ENCODE measurements at regions not wholly inside any gene's neighbourhood (a gene's known extent, or its start where the extent isn't known, plus 50 kb on each side); places are given as distances from the start of the nearest gene placed in this dataset.

DNA sequence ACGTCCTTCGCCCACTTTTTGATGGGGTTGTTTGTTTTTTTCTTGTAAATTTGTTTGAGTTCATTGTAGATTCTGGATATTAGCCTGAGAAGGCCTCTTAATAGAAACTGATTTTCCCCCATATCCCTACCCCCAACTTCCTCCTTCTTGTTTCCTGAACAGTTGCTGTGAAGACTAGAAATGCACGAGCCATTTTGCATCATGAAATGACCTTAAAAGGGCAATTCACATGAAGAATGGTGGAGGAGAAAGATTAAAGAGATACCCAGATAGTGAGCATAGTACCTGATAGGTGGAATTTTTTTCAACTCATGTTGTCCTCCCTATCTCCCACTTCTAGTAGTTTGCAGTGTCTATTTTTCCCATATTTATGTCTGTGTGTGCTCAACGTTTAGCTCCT, 55.2 kb upstream of the KCNH8 start:
- Histone ChIP-seq H3K4me2 (ENCODE audit: low read depth, low read length, poor library complexity, severe bottlenecking) (no peak overlapping the region), H3K9ac (ENCODE audit: low read length) (no peak overlapping the region), H3K79me2 (ENCODE audit: low read length) (no peaks in the 10 kb centered on the region), H3K9me3 (ENCODE audit: low read length) (peaks cover 12% of the 10 kb centered on the region), H3K36me3 (ENCODE audit: insufficient read depth, low read length) (no peaks in the 10 kb centered on the region), H4K20me1 (ENCODE audit: insufficient read depth, low read depth, low read length) (no peaks in the 10 kb centered on the region), H2AFZ (ENCODE audit: low read length) (no peak overlapping the region), H3K4me1 (ENCODE audit: low read length) (no peaks in the 10 kb centered on the region), H3K4me3 (ENCODE audit: low read length) (no peak overlapping the region), H3K27ac (ENCODE audit: low read length) (no peak overlapping the region), H3K9me2 (replicated peaks; ENCODE audit: insufficient read depth, low read length) (no peaks in the 10 kb centered on the region), H3K27me3 (ENCODE audit: low read length) (no peaks in the 10 kb centered on the region)
- no peak for DNase-seq

- Histone ChIP-seq H3K4me1 (ENCODE audit: low read length) (no peaks in the 10 kb centered on the region), H3K27ac (ENCODE audit: low read length) (no peak overlapping the region), H3K9me3 (ENCODE audit: low read length) (no peaks in the 10 kb centered on the region), H4K20me1 (ENCODE audit: insufficient read depth, low read depth, low read length) (no peaks in the 10 kb centered on the region), H3K36me3 (ENCODE audit: insufficient read depth, low read length) (no peaks in the 10 kb centered on the region), H3K9me2 (replicated peaks; ENCODE audit: insufficient read depth, low read length) (no peaks in the 10 kb centered on the region; the same call in none of the 2 replicates), H3K4me2 (ENCODE audit: low read depth, low read length, poor library complexity, severe bottlenecking) (no peak overlapping the region), H3K4me3 (ENCODE audit: low read length) (no peak overlapping the region), H3K27me3 (ENCODE audit: low read length) (no peaks in the 10 kb centered on the region), H3K9ac (ENCODE audit: low read length) (no peak overlapping the region), H3K79me2 (ENCODE audit: low read length) (no peaks in the 10 kb centered on the region), H2AFZ (ENCODE audit: low read length) (no peak overlapping the region)
- no peak for DNase-seq
These were observed 70.9 kb upstream of the KCNH8 start for GRCh38 chr3:19077388-19077787.

DNA sequence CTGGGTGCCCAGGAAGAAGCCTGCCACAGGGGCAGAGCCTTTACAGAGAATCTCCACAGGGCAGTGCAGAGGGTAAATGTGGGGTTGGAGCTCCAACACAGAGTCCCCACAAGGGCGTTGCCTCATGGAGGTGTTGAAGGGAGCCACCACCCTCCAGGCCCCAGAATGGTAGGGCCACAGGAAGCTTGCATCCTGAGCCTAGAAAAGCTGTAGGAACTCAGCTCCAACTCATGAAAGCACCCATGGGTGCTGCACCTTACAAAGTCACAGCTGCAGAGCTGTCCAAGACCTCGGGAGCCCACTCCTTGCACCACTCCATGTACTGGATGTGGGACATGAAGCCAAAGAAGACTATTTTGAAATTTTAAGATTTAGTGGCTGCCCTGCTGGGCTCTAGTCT, 73.3 kb upstream of the KCNH8 start:
- Histone ChIP-seq H3K9ac (ENCODE audit: low read length) (no peak overlapping the region), H2AFZ (ENCODE audit: low read length) (no peak overlapping the region), H3K27me3 (ENCODE audit: low read length) (no peaks in the 10 kb centered on the region), H3K4me2 (ENCODE audit: low read depth, low read length, poor library complexity, severe bottlenecking) (no peak overlapping the region), H3K9me3 (ENCODE audit: low read length) (no peaks in the 10 kb centered on the region), H3K4me3 (ENCODE audit: low read length) (no peak overlapping the region), H3K9me2 (replicated peaks; ENCODE audit: insufficient read depth, low read length) (no peaks in the 10 kb centered on the region; the same call in 1 of the 2 replicates), H3K79me2 (ENCODE audit: low read length) (no peaks in the 10 kb centered on the region), H3K36me3 (ENCODE audit: insufficient read depth, low read length) (no peaks in the 10 kb centered on the region), H4K20me1 (ENCODE audit: insufficient read depth, low read depth, low read length) (no peaks in the 10 kb centered on the region), H3K4me1 (ENCODE audit: low read length) (no peaks in the 10 kb centered on the region), H3K27ac (ENCODE audit: low read length) (no peak overlapping the region)
- no peak for DNase-seq

GRCh38 chr3:19074257-19074900, 73.9 kb upstream of the KCNH8 start:
- Histone ChIP-seq H3K9me3 (ENCODE audit: low read length) (no peaks in the 10 kb centered on the region), H2AFZ (ENCODE audit: low read length) (no peak overlapping the region)
- DNase-seq: no peak

DNA sequence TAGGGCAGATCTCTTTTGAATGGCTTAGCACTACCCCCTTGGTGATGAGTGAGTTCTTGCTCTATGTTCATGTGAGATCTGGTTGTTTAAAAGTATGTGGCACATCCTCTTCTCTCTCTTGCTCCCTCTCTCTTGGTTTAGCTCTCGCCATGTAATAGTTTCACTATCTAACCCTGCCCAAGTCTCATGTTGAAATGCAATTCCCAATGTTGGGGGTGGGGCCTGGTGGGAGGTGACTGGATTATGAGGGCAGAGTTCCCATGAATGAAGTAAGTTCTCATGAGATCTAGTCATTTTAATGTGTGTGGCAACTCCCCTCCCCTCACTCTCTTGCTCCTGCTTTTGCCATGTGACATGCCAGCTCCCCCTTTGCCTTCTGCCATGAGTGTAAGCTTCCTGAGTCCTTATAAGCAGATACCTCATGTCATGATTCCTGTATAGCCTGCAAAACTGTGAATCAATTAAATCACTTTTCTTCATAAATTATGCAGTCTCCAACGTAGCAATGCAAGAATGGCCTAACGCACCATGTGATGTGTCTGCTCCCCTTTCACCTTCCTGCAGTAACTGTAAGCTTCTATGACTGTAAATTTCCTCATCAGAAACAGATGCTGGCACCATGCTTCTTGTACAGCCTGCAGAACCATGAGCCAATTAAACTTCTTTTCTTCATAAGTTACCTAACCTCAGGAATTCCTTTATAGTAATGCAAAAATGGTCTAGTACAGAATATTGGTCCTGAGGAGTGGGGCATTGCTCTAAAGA, 74.8 kb upstream of the KCNH8 start:
- Histone ChIP-seq H4K20me1 (ENCODE audit: insufficient read depth, low read depth, low read length) (no peaks in the 10 kb centered on the region), H3K36me3 (ENCODE audit: insufficient read depth, low read length) (no peaks in the 10 kb centered on the region), H3K4me2 (ENCODE audit: low read depth, low read length, poor library complexity, severe bottlenecking) (no peak overlapping the region), H3K27me3 (ENCODE audit: low read length) (no peaks in the 10 kb centered on the region), H3K4me1 (ENCODE audit: low read length) (no peaks in the 10 kb centered on the region), H3K79me2 (ENCODE audit: low read length) (no peaks in the 10 kb centered on the region), H3K9ac (ENCODE audit: low read length) (no peak overlapping the region), H3K4me3 (ENCODE audit: low read length) (no peak overlapping the region), H3K9me3 (ENCODE audit: low read length) (no peaks in the 10 kb centered on the region), H2AFZ (ENCODE audit: low read length) (no peak overlapping the region), H3K9me2 (replicated peaks; ENCODE audit: insufficient read depth, low read length) (no peaks in the 10 kb centered on the region; the same call in 1 of the 2 replicates), H3K27ac (ENCODE audit: low read length) (no peak overlapping the region)
- no peak for DNase-seq

More at GRCh38 chr3:19074257-19074900, 73.9 kb upstream of the KCNH8 start:
- no peaks in the 10 kb centered on the region for H3K27me3 ChIP-seq (ENCODE audit: low read length)
- H3K4me2 ChIP-seq (ENCODE audit: low read depth, low read length, poor library complexity, severe bottlenecking): no peak overlapping the region
- H3K36me3 ChIP-seq (ENCODE audit: insufficient read depth, low read length): no peaks in the 10 kb centered on the region
- H4K20me1 ChIP-seq (ENCODE audit: insufficient read depth, low read depth, low read length): no peaks in the 10 kb centered on the region
- no peak overlapping the region for H3K4me3 ChIP-seq (ENCODE audit: low read length)
- no peak overlapping the region for H3K27ac ChIP-seq (ENCODE audit: low read length)
- no peaks in the 10 kb centered on the region; the same call in 1 of the 2 replicates for H3K9me2 ChIP-seq (replicated peaks; ENCODE audit: insufficient read depth, low read length)
- no peak overlapping the region for H3K9ac ChIP-seq (ENCODE audit: low read length)
- no peaks in the 10 kb centered on the region for H3K4me1 ChIP-seq (ENCODE audit: low read length)
- no peaks in the 10 kb centered on the region for H3K79me2 ChIP-seq (ENCODE audit: low read length)

DNA sequence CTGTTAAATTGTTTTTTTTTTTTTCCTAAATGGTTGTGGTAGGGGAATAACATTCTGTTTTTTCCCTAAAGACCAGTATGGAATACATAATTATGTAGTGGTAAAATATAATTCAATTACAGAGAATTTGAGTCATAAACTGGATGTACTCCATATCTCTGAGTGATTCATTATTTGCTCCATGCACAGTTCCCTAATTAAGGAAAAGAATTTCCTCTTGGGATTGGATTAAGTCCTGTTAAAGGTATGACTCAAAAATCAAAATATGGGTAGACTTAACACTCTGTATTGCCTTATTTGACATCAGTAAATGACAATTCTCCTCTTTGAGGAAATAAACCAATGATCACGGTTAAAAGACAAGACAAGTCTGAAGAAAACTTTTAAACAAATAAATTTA, 78.0 kb upstream of the KCNH8 start:
- Histone ChIP-seq H2AFZ (ENCODE audit: low read length) (no peak overlapping the region), H3K9ac (ENCODE audit: low read length) (no peak overlapping the region), H3K79me2 (ENCODE audit: low read length) (no peaks in the 10 kb centered on the region), H3K4me2 (ENCODE audit: low read depth, low read length, poor library complexity, severe bottlenecking) (no peak overlapping the region), H3K36me3 (ENCODE audit: insufficient read depth, low read length) (no peaks in the 10 kb centered on the region), H3K9me3 (ENCODE audit: low read length) (no peaks in the 10 kb centered on the region), H3K27ac (ENCODE audit: low read length) (no peak overlapping the region), H3K4me3 (ENCODE audit: low read length) (no peak overlapping the region), H3K4me1 (ENCODE audit: low read length) (no peaks in the 10 kb centered on the region), H3K27me3 (ENCODE audit: low read length) (no peaks in the 10 kb centered on the region), H3K9me2 (replicated peaks; ENCODE audit: insufficient read depth, low read length) (no peaks in the 10 kb centered on the region), H4K20me1 (ENCODE audit: insufficient read depth, low read depth, low read length) (no peaks in the 10 kb centered on the region)
- no peak for DNase-seq

- Histone ChIP-seq H4K20me1 (ENCODE audit: insufficient read depth, low read depth, low read length) (no peaks in the 10 kb centered on the region), H3K27me3 (ENCODE audit: low read length) (no peaks in the 10 kb centered on the region), H3K4me2 (ENCODE audit: low read depth, low read length, poor library complexity, severe bottlenecking) (no peak overlapping the region), H3K9me2 (replicated peaks; ENCODE audit: insufficient read depth, low read length) (no peaks in the 10 kb centered on the region), H3K36me3 (ENCODE audit: insufficient read depth, low read length) (no peaks in the 10 kb centered on the region), H3K9ac (ENCODE audit: low read length) (no peak overlapping the region), H3K4me1 (ENCODE audit: low read length) (no peaks in the 10 kb centered on the region), H3K79me2 (ENCODE audit: low read length) (no peaks in the 10 kb centered on the region), H3K9me3 (ENCODE audit: low read length) (no peaks in the 10 kb centered on the region), H3K27ac (ENCODE audit: low read length) (no peak overlapping the region), H3K4me3 (ENCODE audit: low read length) (no peak overlapping the region), H2AFZ (ENCODE audit: low read length) (no peak overlapping the region)
- DNase-seq: peak; percentile 59
These were observed 83.3 kb upstream of the KCNH8 start for GRCh38 chr3:19065027-19065426.

DNA sequence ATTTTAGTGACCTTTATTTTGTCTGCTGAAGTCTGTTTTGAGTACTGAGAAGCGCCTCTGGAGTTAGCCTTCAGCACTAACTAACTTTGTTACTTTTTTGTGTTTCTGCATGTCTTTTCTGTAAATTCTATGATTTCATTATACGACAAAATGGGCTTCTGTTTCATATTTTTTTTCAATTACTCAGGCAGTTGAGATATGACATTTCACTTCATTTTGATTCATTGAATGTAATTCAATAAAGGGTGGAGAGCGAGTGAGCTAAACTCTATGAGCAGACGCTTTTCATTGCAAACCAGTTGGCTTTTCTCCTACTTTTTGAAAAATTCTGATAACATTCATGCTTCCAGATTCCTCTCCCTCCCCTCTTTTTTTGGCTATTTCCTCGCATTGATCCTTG, 84.4 kb upstream of the KCNH8 start:
- Histone ChIP-seq H3K9me2 (replicated peaks; ENCODE audit: insufficient read depth, low read length) (no peaks in the 10 kb centered on the region), H3K9me3 (ENCODE audit: low read length) (no peaks in the 10 kb centered on the region), H3K27me3 (ENCODE audit: low read length) (no peaks in the 10 kb centered on the region), H3K79me2 (ENCODE audit: low read length) (no peaks in the 10 kb centered on the region), H4K20me1 (ENCODE audit: insufficient read depth, low read depth, low read length) (no peaks in the 10 kb centered on the region), H3K4me2 (ENCODE audit: low read depth, low read length, poor library complexity, severe bottlenecking) (no peak overlapping the region), H3K36me3 (ENCODE audit: insufficient read depth, low read length) (no peaks in the 10 kb centered on the region), H2AFZ (ENCODE audit: low read length) (no peak overlapping the region), H3K4me3 (ENCODE audit: low read length) (no peak overlapping the region), H3K4me1 (ENCODE audit: low read length) (no peaks in the 10 kb centered on the region), H3K27ac (ENCODE audit: low read length) (no peak overlapping the region), H3K9ac (ENCODE audit: low read length) (no peak overlapping the region)
- DNase-seq: no peak

Data from Karpas-422 (cell line).